Subcutaneous abdominal adipose tissue (tissue), 5 donors: ENCODE measurements at regions not wholly inside any gene's neighbourhood (a gene's known extent, or its start where the extent isn't known, plus 50 kb on each side); places are given as distances from the start of the nearest gene placed in this dataset.
A peak's percentile ranks its signal among the peaks of the same experiment; 100 is the strongest.

Source experiments
- H3K27ac ChIP-seq: one replicate; pipeline ENCODE4 v1.7.0; 2013; ENCODE audit warnings: low read depth, mild to moderate bottlenecking, inconsistent platforms, low read length, moderate library complexity
- H3K27me3 ChIP-seq, 5 donors: one replicate each; pipeline ENCODE4 v1.7.0; 2013; ENCODE audit warnings: low read length in 5 of 5, inconsistent platforms in 1 of 5; ENCODE audit not compliant: control insufficient read depth in 5 of 5, insufficient read depth in 4 of 5
- H3K36me3 ChIP-seq, 5 donors: one replicate each; pipeline ENCODE4 v1.7.0; 2013; ENCODE audit warnings: low read length in 5 of 5; ENCODE audit not compliant: control insufficient read depth in 5 of 5, insufficient read depth in 5 of 5
- H3K4me1 ChIP-seq, 5 donors: one replicate each; pipeline ENCODE4 v1.7.0; 2013; ENCODE audit warnings: low read length in 5 of 5, mild to moderate bottlenecking in 3 of 5, moderate library complexity in 1 of 5; ENCODE audit not compliant: control insufficient read depth in 5 of 5, insufficient read depth in 5 of 5
- H3K4me3 ChIP-seq, 5 donors: one replicate each; pipeline ENCODE4 v1.7.0; 2013; ENCODE audit warnings: low read length in 5 of 5, low read depth in 1 of 5
- H3K9ac ChIP-seq, 5 donors: one replicate each; pipeline ENCODE4 v1.7.0; 2013; ENCODE audit warnings: low read length in 5 of 5, mild to moderate bottlenecking in 4 of 5, moderate library complexity in 3 of 5
- H3K9me3 ChIP-seq, 5 donors: one replicate each; pipeline ENCODE4 v1.7.0; 2013; ENCODE audit warnings: low read length in 5 of 5; ENCODE audit not compliant: control insufficient read depth in 5 of 5
- donor health status: healthy.
- donor health status: healthy.
- donor health status: healthy.
- donor health status: healthy.
- donor health status: healthy.

DNA sequence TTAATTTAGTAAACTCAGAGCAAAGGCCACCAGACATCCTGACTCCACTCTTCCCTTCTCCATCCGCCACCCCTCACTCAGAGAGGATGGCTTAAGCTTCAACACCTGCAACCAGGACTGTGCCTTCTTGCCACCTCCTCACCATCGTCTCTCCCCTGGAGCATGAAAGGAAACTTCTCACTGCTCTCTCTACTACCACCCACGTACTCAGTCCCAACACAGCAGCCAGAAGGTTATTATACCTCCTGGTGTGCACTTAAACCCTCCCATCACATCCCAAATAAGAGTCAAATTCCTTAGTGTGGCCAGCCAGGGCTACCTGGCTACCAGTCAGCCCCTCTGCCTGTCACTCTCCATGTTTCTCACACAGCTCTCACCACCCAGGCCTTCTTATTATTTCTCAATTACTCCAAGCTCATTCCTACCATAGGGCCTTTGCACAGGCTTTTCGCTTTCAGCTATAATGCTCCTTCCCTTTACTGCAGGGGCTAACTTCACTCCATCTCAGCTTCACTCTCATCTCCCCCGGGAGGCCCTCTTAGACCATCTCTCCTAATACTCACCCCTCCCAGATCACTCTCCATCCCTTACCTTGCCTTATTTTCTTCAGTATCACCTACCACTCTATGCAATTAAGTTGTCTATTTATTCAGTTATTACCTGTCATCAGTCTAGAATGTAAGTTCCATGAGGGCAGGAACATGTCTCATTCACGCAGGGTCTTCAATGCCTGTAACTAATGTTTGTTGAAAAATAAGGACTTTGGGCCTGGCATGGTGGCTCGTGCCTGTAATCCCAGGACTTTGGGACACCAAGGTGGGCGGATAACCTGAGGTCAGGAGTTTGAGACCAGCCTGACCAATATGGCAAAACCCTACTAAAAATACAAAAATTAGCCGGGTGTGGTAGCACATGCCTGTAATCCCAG lies 137.5 kb downstream of the TOMM20 start:
- no peaks in the 10 kb centered on the region for H3K9me3 ChIP-seq
- H3K27me3 ChIP-seq, result no peaks in the 10 kb centered on the region
- no peak overlapping the region for H3K27ac ChIP-seq
- peaks cover 8 to 19% (median 19%) of the 10 kb centered on the region in 5 donors for H3K4me1 ChIP-seq
- H3K9ac ChIP-seq, result no peak overlapping the region
- H3K36me3 ChIP-seq, result no peaks in the 10 kb centered on the region
- H3K4me3 ChIP-seq, result no peak overlapping the region

GRCh38 chr1:234990328-234990675 lies 138.3 kb downstream of the TOMM20 start:
- Histone ChIP-seq H3K9me3 (no peaks in the 10 kb centered on the region), H3K36me3 (no peaks in the 10 kb centered on the region), H3K27me3 (no peaks in the 10 kb centered on the region), H3K4me1 (peaks cover 8 to 26% (median 22%) of the 10 kb centered on the region in 5 donors), H3K4me3 (no peak overlapping the region), H3K27ac (no peak overlapping the region), H3K9ac (no peak overlapping the region)

DNA sequence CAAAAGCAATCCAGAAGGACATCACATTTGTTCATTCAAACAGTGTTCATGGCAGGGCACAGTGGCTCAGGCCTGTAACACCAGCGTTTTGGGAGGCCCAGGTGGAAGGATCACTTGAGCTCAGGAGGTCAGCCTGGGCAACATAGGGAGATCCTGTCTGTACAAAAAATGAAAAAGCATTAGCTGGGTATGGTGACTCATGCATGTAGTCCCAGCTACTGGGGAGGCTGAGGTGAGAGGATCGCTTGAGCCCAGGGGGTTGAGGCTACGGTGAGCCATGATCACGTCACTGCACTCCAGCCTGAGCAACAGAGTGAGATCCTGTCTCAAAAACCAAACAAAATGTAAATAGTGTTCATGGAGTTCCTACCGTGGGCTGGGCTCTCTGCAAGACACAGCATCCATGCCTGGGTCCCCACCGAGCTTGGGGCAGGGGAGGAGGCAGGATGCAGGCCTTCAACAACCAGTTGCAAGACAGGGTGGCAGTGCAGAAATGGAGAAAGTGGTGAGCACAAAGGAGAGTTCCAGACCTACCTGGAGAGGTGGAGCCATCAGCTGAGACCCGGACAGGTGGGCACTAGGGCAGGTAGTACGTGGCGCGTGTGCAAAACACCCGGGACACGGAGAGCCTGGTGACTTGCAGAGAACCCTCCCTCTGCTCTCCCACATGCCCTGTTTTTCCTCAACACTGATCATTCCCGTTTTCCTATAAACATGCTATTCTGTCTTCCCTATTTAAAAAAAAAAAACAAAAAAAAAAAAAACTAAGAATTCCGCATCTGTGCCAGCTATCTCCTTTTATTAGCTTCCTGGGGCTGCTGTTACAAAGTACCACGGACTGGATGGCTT lies 138.9 kb downstream of the TOMM20 start:
- H3K9me3 ChIP-seq, result no peaks in the 10 kb centered on the region
- H3K9ac ChIP-seq, result no peak overlapping the region
- no peaks in the 10 kb centered on the region for H3K27me3 ChIP-seq
- no peak overlapping the region for H3K4me3 ChIP-seq
- H3K27ac ChIP-seq, result no peak overlapping the region
- no peaks in the 10 kb centered on the region for H3K36me3 ChIP-seq
- H3K4me1 ChIP-seq, result peaks cover 8 to 32% (median 28%) of the 10 kb centered on the region in 5 donors

DNA sequence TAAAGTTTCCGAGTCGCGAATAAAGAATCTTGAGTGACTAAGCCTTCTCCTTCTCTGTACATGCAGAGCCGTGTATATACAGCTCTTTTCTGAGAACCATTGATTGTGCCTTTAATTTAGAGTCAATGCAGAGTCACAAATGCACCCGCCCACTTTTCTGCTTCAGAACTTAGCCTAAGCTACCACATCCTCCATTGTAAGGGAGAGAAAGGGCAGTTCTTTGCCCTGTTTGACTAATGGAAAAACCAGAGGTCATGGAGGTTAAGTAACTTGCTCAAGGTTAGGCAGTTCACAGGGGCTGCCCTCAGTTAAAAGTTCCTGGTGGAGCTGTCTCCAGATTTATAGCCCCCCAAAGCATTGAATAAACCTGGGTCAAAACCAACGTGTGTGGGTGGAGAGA lies 139.6 kb downstream of the TOMM20 start:
- H3K9me3 ChIP-seq, result no peaks in the 10 kb centered on the region
- peaks cover 8 to 39% (median 32%) of the 10 kb centered on the region in 5 donors for H3K4me1 ChIP-seq
- no peaks in the 10 kb centered on the region for H3K36me3 ChIP-seq
- no peak overlapping the region for H3K4me3 ChIP-seq
- no peak overlapping the region for H3K9ac ChIP-seq
- no peak overlapping the region for H3K27ac ChIP-seq
- no peaks in the 10 kb centered on the region for H3K27me3 ChIP-seq

GRCh38 chr1:234988536-234988935 lies 140.1 kb downstream of the TOMM20 start:
- Histone ChIP-seq H3K9me3 (no peaks in the 10 kb centered on the region), H3K27me3 (no peaks in the 10 kb centered on the region), H3K27ac (no peak overlapping the region), H3K9ac (no peak overlapping the region), H3K4me1 (peaks cover 8 to 43% (median 33%) of the 10 kb centered on the region in 5 donors), H3K4me3 (no peak overlapping the region), H3K36me3 (no peaks in the 10 kb centered on the region)

GRCh38 chr1:234988155-234988517 lies 140.5 kb downstream of the TOMM20 start:
- Histone ChIP-seq H3K9me3 (no peaks in the 10 kb centered on the region), H3K27me3 (no peaks in the 10 kb centered on the region), H3K36me3 (no peaks in the 10 kb centered on the region), H3K27ac (peak overlapping the region; percentile 69), H3K4me3 (no peak overlapping the region), H3K4me1 (peaks cover 8 to 43% (median 36%) of the 10 kb centered on the region in 5 donors), H3K9ac (peak overlapping the region in 2 of 5 donors; percentile 34 to 43)

DNA sequence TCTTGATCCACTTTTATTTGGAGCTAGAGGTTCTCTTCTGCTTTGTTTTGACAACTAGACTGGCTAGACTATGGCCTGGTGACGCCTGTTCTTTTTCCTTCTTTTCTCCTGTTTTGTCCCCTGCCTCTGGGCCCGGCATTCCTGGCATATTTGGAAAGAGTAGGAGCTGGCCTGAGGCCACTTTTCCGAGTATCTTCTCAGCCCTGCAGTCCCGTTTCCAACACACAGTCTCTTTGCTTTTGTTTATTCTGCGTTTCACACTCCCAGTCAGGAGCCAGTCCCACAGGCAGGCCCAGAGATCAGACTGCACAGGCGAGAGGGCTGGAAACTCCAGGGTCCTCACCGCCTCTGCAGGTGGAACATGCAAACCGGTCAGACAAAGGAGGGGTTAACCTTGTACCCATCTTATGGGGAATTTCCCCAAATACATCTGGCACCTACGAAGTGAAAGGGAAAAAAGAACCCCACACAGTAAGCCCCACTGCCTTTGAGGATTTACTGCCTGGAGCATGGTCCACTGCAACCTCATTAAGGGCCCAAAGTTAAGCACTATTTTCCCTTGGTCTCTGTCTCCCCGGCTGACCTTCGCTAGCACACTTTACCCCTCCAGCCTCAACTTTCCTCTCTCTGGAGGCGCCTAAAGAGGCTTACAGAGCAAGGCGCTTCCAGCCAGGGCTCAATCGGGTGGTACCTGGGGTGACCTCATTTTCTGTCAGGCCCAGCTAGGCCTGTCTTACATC lies 141.1 kb downstream of the TOMM20 start:
- Histone ChIP-seq H3K4me1 (peaks cover 8 to 43% (median 36%) of the 10 kb centered on the region in 5 donors), H3K36me3 (no peaks in the 10 kb centered on the region), H3K27ac (peak overlapping the region; percentile 69), H3K27me3 (no peaks in the 10 kb centered on the region), H3K9ac (peak overlapping the region; percentile 21 to 68 (median 43)), H3K9me3 (no peaks in the 10 kb centered on the region), H3K4me3 (peak overlapping the region in 1 of 5 donors; percentile 19)

DNA sequence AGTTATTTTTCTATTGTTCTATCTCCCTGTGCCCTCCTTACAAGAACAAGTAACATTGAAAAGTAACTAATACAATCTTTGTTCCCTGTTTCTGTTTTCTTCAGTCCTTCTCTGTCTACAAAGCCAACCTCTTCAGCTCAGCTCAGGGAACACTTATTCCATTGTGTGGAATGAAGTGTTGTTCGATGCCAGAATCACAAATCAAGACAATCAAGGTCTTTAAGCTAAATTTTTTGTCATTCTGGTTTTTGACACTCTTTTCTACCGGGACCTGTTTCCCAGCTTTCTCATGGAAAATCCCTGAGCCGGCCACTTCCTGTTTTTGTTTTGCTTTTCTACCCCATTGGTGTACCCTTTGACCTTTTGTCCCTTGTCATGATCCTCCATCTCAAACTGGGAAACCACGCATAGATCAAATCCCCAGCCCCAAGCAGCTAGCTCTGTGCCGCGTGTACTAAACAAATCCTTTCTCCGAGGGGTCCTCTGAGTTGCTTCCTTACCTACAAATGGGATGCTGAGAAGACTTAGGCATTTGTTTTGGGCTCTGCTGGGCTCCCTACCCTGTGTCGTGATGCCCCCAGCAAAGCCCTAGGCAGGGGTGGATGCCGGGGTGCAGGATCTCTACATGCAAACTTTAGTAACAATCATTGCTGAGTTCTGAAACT lies 141.8 kb downstream of the TOMM20 start:
- peaks cover 8 to 47% (median 38%) of the 10 kb centered on the region in 5 donors for H3K4me1 ChIP-seq
- H3K9ac ChIP-seq, result peak overlapping the region in 3 of 5 donors; percentile 43 to 68 (median 51)
- peak overlapping the region in 1 of 5 donors; percentile 19 for H3K4me3 ChIP-seq
- no peaks in the 10 kb centered on the region for H3K9me3 ChIP-seq
- H3K27ac ChIP-seq, result peak overlapping the region; percentile 69
- no peaks in the 10 kb centered on the region for H3K36me3 ChIP-seq
- H3K27me3 ChIP-seq, result no peaks in the 10 kb centered on the region

DNA sequence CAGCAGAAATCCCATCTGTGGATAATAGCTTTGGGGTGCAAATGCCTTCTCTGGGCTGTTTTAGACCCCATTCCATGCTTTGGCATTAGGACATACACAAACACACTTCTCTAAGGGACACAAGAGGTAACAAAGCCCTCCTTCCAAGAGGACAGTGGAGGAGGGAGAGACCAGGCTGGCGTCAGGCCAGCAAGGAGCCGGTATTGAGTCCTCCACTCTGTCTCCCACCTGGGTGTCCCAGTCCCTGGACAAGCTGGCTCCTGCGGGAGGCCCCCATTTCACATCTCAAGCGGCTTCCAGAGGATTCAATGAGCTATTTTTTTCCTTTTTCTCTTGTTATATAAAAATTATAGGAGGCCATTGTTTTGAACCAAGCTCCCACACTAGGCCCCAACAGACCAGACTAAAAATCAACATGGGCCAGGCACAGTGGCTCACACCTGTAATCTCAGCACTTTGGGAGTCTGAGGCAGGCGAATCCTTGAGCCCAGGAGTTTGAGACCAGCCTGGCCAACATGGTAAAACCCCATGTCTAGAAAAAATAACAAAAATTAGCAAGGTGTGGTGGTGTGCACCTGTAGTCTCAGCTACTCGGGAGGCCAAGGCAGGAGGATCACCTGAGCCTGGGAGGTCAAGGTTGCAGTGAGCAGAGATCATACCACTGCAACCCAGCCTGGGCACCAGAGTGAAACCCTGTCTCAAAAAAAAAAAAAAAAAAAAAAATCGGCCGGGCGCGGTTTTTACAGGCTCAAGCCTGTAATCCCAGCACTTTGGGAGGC lies 142.9 kb downstream of the TOMM20 start:
- H3K4me3 ChIP-seq, result no peak overlapping the region
- no peaks in the 10 kb centered on the region for H3K27me3 ChIP-seq
- no peaks in the 10 kb centered on the region for H3K9me3 ChIP-seq
- H3K9ac ChIP-seq, result peak overlapping the region in 1 of 5 donors; percentile 10
- H3K27ac ChIP-seq, result peak overlapping the region; percentile 19
- H3K4me1 ChIP-seq, result peaks cover 15 to 59% (median 50%) of the 10 kb centered on the region in 5 donors
- H3K36me3 ChIP-seq, result no peaks in the 10 kb centered on the region
